ENCODE measurements at regions not wholly inside any gene's neighbourhood (a gene's known extent, or its start where the extent isn't known, plus 50 kb on each side); places are given as distances from the start of the nearest gene placed in this dataset.

GRCh38 chr1:221913351-221913892, 171.5 kb upstream of the DUSP10 start:
- TF ChIP-seq CTCF (IDR thresholded peaks at IDR 0.05; ENCODE audit: insufficient read depth, low read depth, low read length): no peak
- TF ChIP-seq EZH2 (IDR thresholded peaks at IDR 0.05; ENCODE audit: insufficient read depth, low read length): no peak
